K562 (cell line): ENCODE measurements at regions not wholly inside any gene's neighbourhood (a gene's known extent, or its start where the extent isn't known, plus 50 kb on each side); places are given as distances from the start of the nearest gene placed in this dataset.

Experiments
- ATAC-seq: fragments of 200-7000 bp; cut with Tn5 transposase; 3 replicates; pipeline ENCODE4 v1.9.1; 2020; ENCODE audit warnings: moderate library complexity
- BruUV-seq: library from RNA; stranded (reverse); fragments of 400-500 nt; replicated peaks from 2 replicates; lab custom pipeline; 2021; lab: Mats Ljungman, UMichigan
- CTCF ChIA-PET: fragments of 300-600 bp; formaldehyde crosslinking; extraction: SDS; loops from one replicate; lab custom pipeline; 2021; ENCODE audit warnings: low intra/inter-chr PET ratio; lab: Yijun Ruan, JAX
- POLR2A ChIA-PET: fragments of 300-600, 350-650 bp; sonication (Branson Sonifier 250); formaldehyde crosslinking; extraction: SDS; loops from one replicate; lab custom pipeline; 2021; ENCODE audit warnings: antibody characterized with exemption, inconsistent platforms; lab: Yijun Ruan, JAX
- DNase-seq, 4 experiments: peaks; one replicate each; pipeline versions ENCODE4 v3.0.0 to v3.0.0-alpha.2; 2011 to 2018; ENCODE audit warnings: low spot score in 3 of 4, mixed read lengths in 3 of 4; ENCODE audit errors: extremely low read depth in 1 of 4
- FAIRE-seq: peaks from 2 replicates; lab custom pipeline; 2011; peaks lifted over from hg19 to GRCh38; lab: Jason Lieb, UNC
- H2AFZ ChIP-seq: 2 replicates; pipeline ENCODE4 v1.6.0; 2011; ENCODE audit warnings: low read depth, low read length, control low read depth, inconsistent platforms
- H3K27ac ChIP-seq: fragments of 200-600 bp; 3 replicates; pipeline ENCODE4 v1.8.0; 2011; ENCODE audit warnings: low read depth, mild to moderate bottlenecking, control low read depth, inconsistent platforms, low read length, moderate library complexity, mixed read lengths; ENCODE audit errors: extremely low read depth
- H3K27me3 ChIP-seq, 2 experiments: fragments of 300-600 bp in 1 of 2; 2 replicates in 1 of 2; 3 replicates in 1 of 2; pipeline versions ENCODE4 v1.6.0 to v1.8.0; 2011; ENCODE audit warnings: inconsistent platforms in 2 of 2, low read length in 2 of 2, mild to moderate bottlenecking in 1 of 2, mixed read lengths in 1 of 2, moderate library complexity in 1 of 2; ENCODE audit not compliant: control insufficient read depth in 2 of 2, insufficient read depth in 2 of 2
- H3K36me3 ChIP-seq: fragments of 300-600 bp; 3 replicates; pipeline ENCODE4 v1.8.0; 2011; ENCODE audit warnings: mild to moderate bottlenecking, low read length, inconsistent platforms; ENCODE audit not compliant: control insufficient read depth, insufficient read depth
- H3K4me1 ChIP-seq, 2 experiments: fragments of 200-600 bp in 1 of 2; replicated peaks in 1 of 2; 2 replicates in 1 of 2; 3 replicates in 1 of 2; pipeline versions ENCODE4 v1.5.1 to v1.8.0; 2011; ENCODE audit warnings: inconsistent platforms in 2 of 2, low read length in 2 of 2, mild to moderate bottlenecking in 1 of 2, mixed read lengths in 1 of 2, moderate library complexity in 1 of 2; ENCODE audit not compliant: control insufficient read depth in 2 of 2, insufficient read depth in 2 of 2
- H3K4me2 ChIP-seq: 2 replicates; pipeline ENCODE4 v1.6.1; 2011; ENCODE audit warnings: low read length, control low read depth, inconsistent platforms, mixed read lengths; ENCODE audit not compliant: insufficient read depth
- H3K4me3 ChIP-seq: fragments of 200-600 bp; sonication (generic), shearing (Covaris generic); 2 replicates; pipeline ENCODE4 v1.5.1; 2016; ENCODE audit warnings: control low read depth, inconsistent platforms
- H3K79me2 ChIP-seq: fragments of 200-600 bp; 3 replicates; pipeline ENCODE4 v1.8.0; 2011; ENCODE audit warnings: low read length, inconsistent platforms; ENCODE audit not compliant: control insufficient read depth, insufficient read depth
- H3K9ac ChIP-seq, 2 experiments: 2 replicates each; pipeline versions ENCODE4 v1.6.0 to v1.6.1; 2011; ENCODE audit warnings: low read depth in 2 of 2, low read length in 2 of 2, control low read depth in 1 of 2, inconsistent platforms in 1 of 2, mild to moderate bottlenecking in 1 of 2, mixed read lengths in 1 of 2; ENCODE audit not compliant: insufficient read depth in 1 of 2
- H3K9me1 ChIP-seq: one replicate; pipeline ENCODE4 v1.6.0; 2011; ENCODE audit warnings: inconsistent platforms, mild to moderate bottlenecking, low read length, moderate library complexity; ENCODE audit not compliant: control insufficient read depth, insufficient read depth
- H3K9me3 ChIP-seq: replicated peaks from 2 replicates; pipeline ENCODE4 v1.5.1; 2011; ENCODE audit warnings: low read depth, low read length, inconsistent platforms; ENCODE audit not compliant: control insufficient read depth, insufficient read depth
- H4K20me1 ChIP-seq: replicated peaks from 2 replicates; pipeline ENCODE4 v1.6.1; 2011; ENCODE audit warnings: low read length, inconsistent platforms, mixed read lengths; ENCODE audit not compliant: control insufficient read depth, insufficient read depth
- BRD4 ChIP-seq: fragments of 200-600 bp; sonication (generic); IDR thresholded peaks from 2 replicates; pipeline ENCODE4 v1.6.1; 2017; ENCODE audit warnings: inconsistent platforms
- CEBPB ChIP-seq: fragments of 450-650 bp; IDR thresholded peaks from 2 replicates; pipeline ENCODE4 v1.6.1; 2016; ENCODE audit warnings: missing genetic modification characterization, missing compliant biosample characterization
- CEBPG ChIP-seq, 3 experiments: fragments of 200-800 bp in 1 of 3; sonication (Bioruptor generic) in 1 of 3; sonication (generic) in 1 of 3; formaldehyde crosslinking in 1 of 3; IDR thresholded peaks in 2 of 3; conservative IDR thresholded peaks in 1 of 3; 2 replicates each; pipeline versions ENCODE4 v1.6.1 to v1.8.0; 2016 to 2022; ENCODE audit warnings: missing compliant biosample characterization in 2 of 3, missing genetic modification characterization in 2 of 3, mild to moderate bottlenecking in 1 of 3, missing genetic modification reagents in 1 of 3
- CSDE1 ChIP-seq, 2 experiments: fragments of 450-650 bp; IDR thresholded peaks; 2 replicates each; pipeline ENCODE4 v1.6.1; 2016; ENCODE audit warnings: mild to moderate bottlenecking in 1 of 2
- KLF1 ChIP-seq: fragments of 450-650 bp; IDR thresholded peaks from 2 replicates; pipeline ENCODE4 v1.6.1; 2016; ENCODE audit warnings: missing genetic modification characterization, missing compliant biosample characterization
- NFATC3 ChIP-seq: fragments of 450-650 bp; IDR thresholded peaks from 2 replicates; pipeline ENCODE4 v1.6.1; 2017; ENCODE audit warnings: mild to moderate bottlenecking
- SAFB ChIP-seq: fragments of 200-400 bp; formaldehyde crosslinking; IDR thresholded peaks from 2 replicates; pipeline ENCODE4 v1.6.1; 2017; ENCODE audit warnings: low read depth, low read length, borderline replicate concordance
- WGBS: fragments of 100-300 bp; shearing (Covaris generic); methylation state at CpG from one replicate; pipeline ENCODE4 v1.1.6; 2016; ENCODE audit warnings: low coverage, mixed read lengths; ENCODE audit not compliant: insufficient coverage; ENCODE audit errors: missing lambda C conversion rate; 5-methylcytosine and 5-hydroxymethylcytosine counted together
- in situ Hi-C: fragments of 300-500 bp; cut with MboI; formaldehyde crosslinking; loops from 4 replicates; pipeline ENCODE4 v1.15.0; 2018; ENCODE audit warnings: inconsistent platforms, mixed read lengths
- intact Hi-C: fragments of 100-400 bp; cut with micrococcal nuclease; formaldehyde crosslinking; loops from 2 replicates; pipeline ENCODE4 v1.14.2; 2022
- TF ChIP-seq, protein P1 (sequence below): fragments of 250-450 bp; sonication (Bioruptor Pico); IDR thresholded peaks from 2 replicates; pipeline ENCODE4 v1.8.0; 2021; ENCODE audit warnings: borderline replicate concordance, mild to moderate bottlenecking, moderate library complexity; ENCODE audit not compliant: poor library complexity, severe bottlenecking

DNA sequence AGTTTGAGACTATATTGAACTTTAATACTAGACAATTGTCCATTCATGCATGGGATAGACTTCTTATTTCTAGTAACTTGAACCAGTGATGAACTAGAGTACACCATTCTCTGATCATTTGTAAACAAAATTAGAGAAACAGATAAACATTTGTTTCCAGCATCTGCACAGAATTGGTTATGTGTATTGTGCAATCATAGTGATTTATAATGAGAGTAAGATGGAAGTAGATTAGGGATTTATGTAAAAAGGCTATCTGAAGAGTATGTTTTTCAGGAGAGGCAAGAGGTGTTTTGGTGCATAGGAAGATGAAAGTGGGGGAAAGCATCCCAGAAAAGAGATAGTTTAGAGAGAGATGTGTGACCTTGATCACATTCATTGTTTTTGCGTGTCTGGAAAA lies 695.0 kb downstream of the SQOR start:
- in situ Hi-C loops = no loop called here
- POLR2A ChIA-PET = no interaction called here
- no peaks in the 10 kb centered on the region for H3K27me3 ChIP-seq

DNA sequence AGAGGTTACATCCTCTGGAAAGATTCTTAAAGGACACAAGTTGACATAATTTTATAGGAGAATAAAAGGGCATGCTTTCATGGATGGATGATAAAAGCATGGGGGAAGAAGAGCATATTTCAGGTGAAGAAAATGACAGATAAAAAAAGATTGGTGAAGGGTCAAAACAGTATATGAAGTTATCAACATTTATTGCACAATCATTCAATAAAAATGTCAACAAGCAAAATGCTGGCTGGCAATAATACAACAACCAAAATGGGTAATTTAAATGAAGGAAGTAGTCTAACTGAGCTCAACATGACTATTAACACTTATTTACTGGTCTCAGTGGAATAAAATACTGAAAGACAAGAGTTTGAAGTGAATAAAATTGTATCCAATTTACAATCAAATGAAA lies 696.7 kb downstream of the SQOR start:
- H4K20me1 ChIP-seq = no peaks in the 10 kb centered on the region
- no peaks in the 10 kb centered on the region for H3K4me1 ChIP-seq
- no peaks in the 10 kb centered on the region for H3K79me2 ChIP-seq
- BruUV-seq = no TSS peak
- H3K9me3 ChIP-seq = peaks cover 4% of the 10 kb centered on the region; the same call in 1 of the 2 replicates
- no peak overlapping the region for H3K9ac ChIP-seq
- no peaks in the 10 kb centered on the region for H3K36me3 ChIP-seq
- no peak for FAIRE-seq
- H3K9me1 ChIP-seq = no peaks in the 10 kb centered on the region
- H2AFZ ChIP-seq = no peak overlapping the region
- no peak overlapping the region for H3K27ac ChIP-seq
- in situ Hi-C loops = no loop called here
- H3K4me2 ChIP-seq = no peak overlapping the region
- ChIA-PET POLR2A (no interaction called here), CTCF (no interaction called here)
- intact Hi-C loops = no loop called here
- no peak overlapping the region for H3K4me3 ChIP-seq
- no peak for DNase-seq
- ATAC-seq = no peak
- no peaks in the 10 kb centered on the region for H3K27me3 ChIP-seq
- no peak for TF ChIP-seq KLF1 (tag)
- TF ChIP-seq BRD4 = no peak
- TF ChIP-seq SAFB = no peak
- TF ChIP-seq CSDE1 (IDR thresholded peaks at IDR 0.05) = no peak
- no peak for TF ChIP-seq NFATC3
- peak; percentile 48; the same call in 1 of the 2 replicates for TF ChIP-seq CEBPB (tag)
- TF ChIP-seq CEBPG (CRISPR knock-in tag; IDR thresholded peaks at IDR 0.05) = no peak
- TF ChIP-seq CEBPG (tag; conservative IDR thresholded peaks at IDR 0.05 in 1 of 2, IDR thresholded peaks at IDR 0.05 in 1 of 2) = peak; percentile 16 to 65; a peak in 2 of 4 replicates

More for the DNA sequence above, 695.0 kb downstream of the SQOR start:
- Histone ChIP-seq H3K9ac (no peak overlapping the region), H3K36me3 (no peaks in the 10 kb centered on the region), H3K9me3 (peaks cover 4% of the 10 kb centered on the region; the same call in 1 of the 2 replicates)
- no peak for DNase-seq
- intact Hi-C loops = no loop called here
- no TSS peak for BruUV-seq
- TF ChIP-seq CEBPG (CRISPR knock-in tag; IDR thresholded peaks at IDR 0.05) (no peak), CEBPG (tag; conservative IDR thresholded peaks at IDR 0.05 in 1 of 2, IDR thresholded peaks at IDR 0.05 in 1 of 2) (peak in 1 of 2 experiments; percentile 38; a peak in 2 of 4 replicates), CEBPB (tag) (peak; percentile 50)
- TF ChIP-seq, protein P1, sequence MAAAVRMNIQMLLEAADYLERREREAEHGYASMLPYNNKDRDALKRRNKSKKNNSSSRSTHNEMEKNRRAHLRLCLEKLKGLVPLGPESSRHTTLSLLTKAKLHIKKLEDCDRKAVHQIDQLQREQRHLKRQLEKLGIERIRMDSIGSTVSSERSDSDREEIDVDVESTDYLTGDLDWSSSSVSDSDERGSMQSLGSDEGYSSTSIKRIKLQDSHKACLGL (CRISPR knock-in tag) = no peak
- TF ChIP-seq, all 486 proteins: peak for 2
- Histone ChIP-seq H3K4me3 (no peak overlapping the region), H4K20me1 (no peaks in the 10 kb centered on the region), H3K27ac (no peak overlapping the region), H3K4me1 (no peaks in the 10 kb centered on the region), H3K9me1 (no peaks in the 10 kb centered on the region), H2AFZ (no peak overlapping the region), H3K4me2 (no peak overlapping the region), H3K79me2 (no peaks in the 10 kb centered on the region)
- CTCF ChIA-PET = no interaction called here
- FAIRE-seq = no peak
- WGBS = 8% methylated on average over 1 of the region's 1 CpG
- no peak for ATAC-seq
